AG04449 (cell line): ENCODE measurements at regions not wholly inside any gene's neighbourhood (a gene's known extent, or its start where the extent isn't known, plus 50 kb on each side); places are given as distances from the start of the nearest gene placed in this dataset.
"Not testable (repeated sequence)": the region's sequence is repeated elsewhere in the genome, so short reads cannot be mapped to it uniquely, and the experiment has no call there.

ENCODE experiments used
- CTCF ChIA-PET: fragments of 350-600 bp; formaldehyde crosslinking; extraction: SDS; loops from one replicate; lab custom pipeline; 2021; ENCODE audit warnings: antibody characterized with exemption; lab: Yijun Ruan, JAX
- POLR2A ChIA-PET: fragments of 400-600, 350-600 bp; formaldehyde crosslinking; extraction: SDS; loops from one replicate; lab custom pipeline; 2020; ENCODE audit warnings: antibody characterized with exemption, inconsistent platforms; lab: Yijun Ruan, JAX
- DNase-seq: peaks from one replicate; pipeline ENCODE4 v3.0.0-alpha.2; 2010; ENCODE audit warnings: low read depth, low spot score
- H3K4me3 ChIP-seq: 2 replicates; pipeline ENCODE4 v1.5.1; 2011; ENCODE audit warnings: low read depth, mild to moderate bottlenecking, control low read depth, low read length
- CTCF ChIP-seq: IDR thresholded peaks from one replicate; pipeline ENCODE4 v1.5.1; 2011; ENCODE audit warnings: mild to moderate bottlenecking, moderate library complexity, low read length, control low read depth, inconsistent platforms; ENCODE audit not compliant: insufficient read depth; ENCODE audit errors: missing control alignments

- no peak for TF ChIP-seq CTCF
- POLR2A ChIA-PET = no interaction called here
- no peak for DNase-seq
- CTCF ChIA-PET = no interaction called here
- no peak overlapping the region for H3K4me3 ChIP-seq
These were observed 1109.2 kb upstream of the CDH8 start for GRCh38 chr16:63145411-63145810.

DNA sequence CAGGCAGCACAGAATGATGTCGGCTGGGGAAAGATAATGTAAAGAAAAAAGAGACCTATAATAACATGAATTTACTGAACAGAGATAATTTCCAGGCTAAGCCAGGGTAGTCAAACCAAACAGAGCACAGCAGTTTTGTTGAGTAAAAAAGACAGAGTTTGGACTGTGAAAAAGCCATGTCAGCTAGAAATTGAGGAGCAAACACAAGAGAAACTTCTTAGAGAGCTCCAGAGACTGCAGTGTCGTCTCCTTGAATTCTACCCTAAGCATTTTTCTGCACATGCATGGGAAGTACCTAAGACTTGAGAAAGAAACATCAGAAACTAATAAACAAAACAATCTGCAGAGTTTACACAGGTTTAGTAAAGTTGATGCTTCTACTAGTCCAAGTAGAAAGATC lies 1098.8 kb upstream of the CDH8 start:
- no peak overlapping the region for H3K4me3 ChIP-seq
- no peak for TF ChIP-seq CTCF
- no peak for DNase-seq
- ChIA-PET POLR2A (no interaction called here), CTCF (no interaction called here)

- TF ChIP-seq CTCF = no peak
- ChIA-PET POLR2A (no interaction called here), CTCF (no interaction called here)
- H3K4me3 ChIP-seq = no peak overlapping the region
- DNase-seq = no peak
These were observed 1095.3 kb upstream of the CDH8 start for GRCh38 chr16:63131503-63131902.

DNA sequence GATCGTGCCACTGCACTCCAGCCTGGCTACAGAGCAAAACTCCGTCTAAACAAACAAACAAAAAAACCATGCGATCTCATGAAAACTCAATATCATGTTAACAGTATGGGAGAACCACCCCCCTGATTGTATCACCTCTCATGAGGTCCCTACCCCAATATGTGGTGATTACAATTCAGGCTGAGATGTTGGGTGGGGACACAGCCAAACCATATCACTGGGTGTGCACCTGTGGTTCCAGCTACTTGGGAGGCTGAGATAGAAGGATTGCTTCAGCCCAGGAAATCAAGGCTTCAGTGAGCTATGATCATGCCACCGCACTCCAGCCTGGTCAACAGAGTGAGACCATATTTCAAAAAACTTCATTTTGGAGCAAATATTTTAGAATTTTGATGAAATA lies 1094.7 kb upstream of the CDH8 start:
- POLR2A ChIA-PET = no interaction called here
- DNase-seq = no peak
- H3K4me3 ChIP-seq = no peak overlapping the region
- CTCF ChIA-PET = no interaction called here
- no peak for TF ChIP-seq CTCF

- no peak for DNase-seq
- no peak overlapping the region for H3K4me3 ChIP-seq
- POLR2A ChIA-PET = no interaction called here
- TF ChIP-seq CTCF = no peak
- CTCF ChIA-PET = no interaction called here
These were observed 1093.3 kb upstream of the CDH8 start for GRCh38 chr16:63129411-63130125.

DNA sequence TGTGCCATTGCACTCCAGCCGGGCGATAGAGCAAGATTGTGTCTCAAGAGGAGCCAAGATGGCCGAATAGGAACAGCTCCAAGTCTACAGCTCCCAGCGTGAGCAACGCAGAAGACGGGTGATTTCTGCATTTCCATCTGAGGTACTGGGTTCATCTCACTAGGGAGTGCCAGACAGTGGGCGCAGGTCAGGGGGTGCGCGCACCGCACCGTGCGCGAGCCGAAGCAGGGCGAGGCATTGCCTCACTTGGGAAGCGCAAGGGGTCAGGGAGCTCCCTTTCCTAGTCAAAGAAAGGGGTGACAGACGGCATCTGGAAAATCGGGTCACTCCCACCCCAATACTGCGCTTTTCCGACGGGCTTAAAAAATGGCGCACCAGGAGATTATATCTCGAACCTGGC lies 1083.7 kb upstream of the CDH8 start:
- H3K4me3 ChIP-seq, DNase-seq, CTCF ChIA-PET, POLR2A ChIA-PET: not testable (repeated sequence)

- ChIA-PET CTCF (no interaction called here), POLR2A (no interaction called here)
- no peak for DNase-seq
- H3K4me3 ChIP-seq = no peak overlapping the region
- no peak for TF ChIP-seq CTCF
These were observed 1063.8 kb upstream of the CDH8 start for GRCh38 chr16:63100082-63100481.
